K562 (cell line): ENCODE measurements at regions not wholly inside any gene's neighbourhood (a gene's known extent, or its start where the extent isn't known, plus 50 kb on each side); places are given as distances from the start of the nearest gene placed in this dataset.

Experiments
- CEBPB ChIP-seq: fragments of 450-650 bp; IDR thresholded peaks from 2 replicates; pipeline ENCODE4 v1.6.1; 2016; ENCODE audit warnings: missing genetic modification characterization, missing compliant biosample characterization
- TCF7L2 ChIP-seq: fragments of 150-350 bp; IDR thresholded peaks from 2 replicates; pipeline ENCODE4 v1.6.1; 2016; ENCODE audit warnings: low read depth, mild to moderate bottlenecking, low read length, moderate library complexity
- TFAP4 ChIP-seq: sonication (generic); formaldehyde crosslinking; IDR thresholded peaks from 2 replicates; pipeline ENCODE4 v1.8.0; 2022; ENCODE audit warnings: missing genetic modification reagents, mild to moderate bottlenecking, moderate library complexity, borderline replicate concordance

GRCh38 chr14:97527993-97528392, 730.8 kb downstream of the VRK1 start:
- TF ChIP-seq CEBPB (tag): no peak
- no peak for TF ChIP-seq TCF7L2
- no peak for TF ChIP-seq TFAP4 (CRISPR knock-in tag)
